ENCODE measurements at regions not wholly inside any gene's neighbourhood (a gene's known extent, or its start where the extent isn't known, plus 50 kb on each side); places are given as distances from the start of the nearest gene placed in this dataset.

- Histone ChIP-seq H3K36me3 (no peaks in the 10 kb centered on the region), H3K27ac (no peak overlapping the region), H3K9me3 (peaks cover 0 to 14% (median 0%) of the 10 kb centered on the region in 12 donors), H3K4me1 (no peaks in the 10 kb centered on the region), H3K27me3 (no peaks in the 10 kb centered on the region), H3K4me3 (no peak overlapping the region)
- WGBS, 4 donors, result 72 to 86% (median 77%) methylated on average over 3 of the region's 3 CpGs
- ATAC-seq (no peak), DNase-seq (no peak)
- intact Hi-C loops (cut with DNase I), result no loop called here
- no peak for TF ChIP-seq CTCF (IDR thresholded peaks at IDR 0.05)
- TF ChIP-seq POLR2A (IDR thresholded peaks at IDR 0.05), result no peak
Measured at GRCh38 chr7:126223729-126224128, 1029.0 kb downstream of the GRM8 start.

GRCh38 chr7:126222782-126223181 lies 1030.0 kb downstream of the GRM8 start:
- no peak for TF ChIP-seq POLR2A (IDR thresholded peaks at IDR 0.05)
- ATAC-seq (no peak), DNase-seq (no peak)
- WGBS, 4 donors, result 52 to 75% (median 69%) methylated on average over 3 of the region's 3 CpGs
- Histone ChIP-seq H3K9me3 (peaks cover 0 to 14% (median 0%) of the 10 kb centered on the region in 12 donors), H3K4me3 (no peak overlapping the region), H3K4me1 (no peaks in the 10 kb centered on the region), H3K36me3 (no peaks in the 10 kb centered on the region), H3K27ac (no peak overlapping the region), H3K27me3 (no peaks in the 10 kb centered on the region)
- intact Hi-C loops (cut with DNase I), result no loop called here

GRCh38 chr7:126215785-126216184 lies 1037.0 kb downstream of the GRM8 start:
- no peak for DNase-seq

GRCh38 chr7:126213876-126214275 lies 1038.9 kb downstream of the GRM8 start:
- WGBS, 4 donors, result 71 to 81% (median 72%) methylated on average over 1 of the region's 1 CpG
- Histone ChIP-seq H3K36me3 (no peaks in the 10 kb centered on the region), H3K27ac (no peak overlapping the region), H3K27me3 (no peaks in the 10 kb centered on the region), H3K9me3 (peaks cover 0 to under 1% (median 0%) of the 10 kb centered on the region in 12 donors), H3K4me1 (no peaks in the 10 kb centered on the region), H3K4me3 (no peak overlapping the region)
- DNase-seq, result no peak
- no peak for ATAC-seq
- intact Hi-C loops (cut with DNase I), result no loop called here
- no peak for TF ChIP-seq POLR2A (IDR thresholded peaks at IDR 0.05)
- TF ChIP-seq CTCF (IDR thresholded peaks at IDR 0.05), result no peak

More at GRCh38 chr7:126215785-126216184, 1037.0 kb downstream of the GRM8 start:
- Histone ChIP-seq H3K4me1 (no peaks in the 10 kb centered on the region), H3K36me3 (no peaks in the 10 kb centered on the region), H3K9me3 (peaks cover 0 to 14% (median 0%) of the 10 kb centered on the region in 12 donors), H3K4me3 (no peak overlapping the region), H3K27ac (no peak overlapping the region), H3K27me3 (no peaks in the 10 kb centered on the region)
- ATAC-seq, result no peak
- WGBS, 4 donors, result 73 to 76% (median 74%) methylated on average over 2 of the region's 2 CpGs
- intact Hi-C loops (cut with DNase I), result no loop called here
- TF ChIP-seq CTCF (IDR thresholded peaks at IDR 0.05) (no peak), POLR2A (IDR thresholded peaks at IDR 0.05) (no peak)

- ATAC-seq, result no peak
- TF ChIP-seq POLR2A (IDR thresholded peaks at IDR 0.05), result no peak
- TF ChIP-seq CTCF (IDR thresholded peaks at IDR 0.05), result no peak
- Histone ChIP-seq H3K36me3 (no peaks in the 10 kb centered on the region), H3K9me3 (no peaks in the 10 kb centered on the region), H3K4me3 (no peak overlapping the region), H3K4me1 (no peaks in the 10 kb centered on the region), H3K27ac (no peak overlapping the region), H3K27me3 (no peaks in the 10 kb centered on the region)
- no peak for DNase-seq
- intact Hi-C loops (cut with DNase I), result no loop called here
Measured at GRCh38 chr7:126211875-126212274, 1040.9 kb downstream of the GRM8 start.
